B cell (primary cell): ENCODE measurements at regions not wholly inside any gene's neighbourhood (a gene's known extent, or its start where the extent isn't known, plus 50 kb on each side); places are given as distances from the start of the nearest gene placed in this dataset.

Experiments used
- CTCF ChIP-seq: fragments of 200-600 bp; IDR thresholded peaks from one replicate; pipeline ENCODE4 v1.8.0; 2022; ENCODE audit warnings: antibody characterized with exemption, mild to moderate bottlenecking
- EZH2 ChIP-seq: IDR thresholded peaks from 2 replicates; pipeline ENCODE4 v1.6.1; 2012; ENCODE audit warnings: borderline replicate concordance, low read depth, mild to moderate bottlenecking, moderate library complexity, low read length; ENCODE audit not compliant: insufficient read depth, poor library complexity, severe bottlenecking

- TF ChIP-seq CTCF (no peak), EZH2 (no peak)
Observed at GRCh38 chr10:35268791-35269257, 67.5 kb upstream of the CCNY start.
